GM18873 (cell line): ENCODE measurements at regions not wholly inside any gene's neighbourhood (a gene's known extent, or its start where the extent isn't known, plus 50 kb on each side); places are given as distances from the start of the nearest gene placed in this dataset.
"Not testable (repeated sequence)": the region's sequence is repeated elsewhere in the genome, so short reads cannot be mapped to it uniquely, and the experiment has no call there.

Experiments
- ATAC-seq: cut with Tn5 transposase; IDR thresholded peaks from one replicate; pipeline ENCODE4 v1.9.1; 2021; ENCODE audit warnings: mild to moderate bottlenecking, moderate library complexity, moderate number of reproducible peaks; ENCODE audit not compliant: unreplicated experiment, low FRiP score

DNA sequence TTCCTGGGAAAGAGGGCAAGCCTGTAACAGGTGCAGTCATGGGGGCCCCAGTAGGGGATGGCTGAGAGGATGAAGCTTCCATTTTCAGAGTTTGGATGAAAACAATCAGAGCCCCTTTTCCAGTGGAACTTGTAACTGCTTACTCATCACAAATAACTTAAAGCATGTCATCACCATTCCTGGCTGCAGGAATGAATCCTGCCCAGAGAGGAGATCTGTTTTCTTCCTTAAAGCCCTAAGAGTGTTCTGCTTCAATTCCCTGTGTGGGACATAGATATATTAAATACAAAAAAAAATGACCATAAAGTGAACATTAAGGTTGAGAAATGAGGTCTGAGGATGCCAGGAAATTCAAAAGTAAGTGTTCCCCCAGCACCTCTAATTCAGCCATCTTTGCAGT is 183.4 kb upstream of the MEIS1 start:
- no peak for ATAC-seq

DNA sequence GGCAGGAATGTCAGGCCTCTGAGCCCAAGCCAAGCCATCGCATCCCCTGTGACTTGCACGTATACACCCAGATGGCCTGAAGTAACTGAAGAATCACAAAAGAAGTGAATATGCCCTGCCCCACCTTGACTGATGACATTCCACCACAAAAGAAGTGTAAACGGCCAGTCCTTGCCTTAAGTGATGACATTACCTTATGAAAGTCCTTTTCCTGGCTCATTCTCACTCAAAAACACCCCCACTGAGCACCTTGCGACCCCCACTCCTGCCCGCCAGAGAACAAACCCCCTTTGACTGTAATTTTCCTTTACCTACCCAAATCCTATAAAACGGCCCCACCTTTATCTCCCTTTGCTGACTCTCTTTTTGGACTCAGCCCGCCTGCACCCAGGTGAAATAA is 185.8 kb upstream of the MEIS1 start:
- not testable (repeated sequence) for ATAC-seq

DNA sequence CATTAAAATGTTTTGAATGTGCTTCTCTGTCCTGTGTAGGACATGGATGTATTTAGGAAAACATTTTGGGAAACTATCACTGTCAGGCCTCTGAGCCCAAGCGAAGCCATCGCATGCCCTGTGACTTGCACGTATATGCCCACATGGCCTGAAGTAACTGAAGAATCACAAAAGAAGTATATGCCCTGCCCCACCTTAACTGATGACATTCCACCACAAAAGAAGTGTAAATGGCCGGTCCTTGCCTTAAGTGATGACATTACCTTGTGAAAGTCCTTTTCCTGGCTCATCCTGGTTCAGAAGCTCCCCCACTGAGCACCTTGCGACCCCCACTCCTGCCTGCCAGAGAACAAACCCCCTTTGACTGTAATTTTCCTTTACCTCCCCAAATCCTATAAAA is 191.1 kb upstream of the MEIS1 start:
- not testable (repeated sequence) for ATAC-seq

DNA sequence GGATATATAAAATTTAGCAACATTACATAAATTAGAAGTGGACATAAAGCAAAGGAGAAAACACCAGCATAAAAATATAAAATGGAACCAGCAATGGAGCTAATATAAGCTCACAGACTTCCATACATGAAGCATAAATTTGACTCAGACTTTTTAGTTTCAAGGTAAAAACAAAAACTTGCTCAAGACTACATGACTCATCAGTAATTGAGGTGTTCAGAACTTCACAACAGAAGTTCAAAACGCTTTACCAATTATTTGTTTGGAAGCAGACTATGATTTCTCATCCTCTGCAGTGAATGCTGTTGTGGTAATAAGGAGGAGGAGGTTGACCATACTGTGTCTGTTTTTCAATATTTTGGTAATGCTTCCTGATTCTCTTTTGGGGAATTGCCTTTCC is 192.0 kb upstream of the MEIS1 start:
- ATAC-seq: not testable (repeated sequence)

DNA sequence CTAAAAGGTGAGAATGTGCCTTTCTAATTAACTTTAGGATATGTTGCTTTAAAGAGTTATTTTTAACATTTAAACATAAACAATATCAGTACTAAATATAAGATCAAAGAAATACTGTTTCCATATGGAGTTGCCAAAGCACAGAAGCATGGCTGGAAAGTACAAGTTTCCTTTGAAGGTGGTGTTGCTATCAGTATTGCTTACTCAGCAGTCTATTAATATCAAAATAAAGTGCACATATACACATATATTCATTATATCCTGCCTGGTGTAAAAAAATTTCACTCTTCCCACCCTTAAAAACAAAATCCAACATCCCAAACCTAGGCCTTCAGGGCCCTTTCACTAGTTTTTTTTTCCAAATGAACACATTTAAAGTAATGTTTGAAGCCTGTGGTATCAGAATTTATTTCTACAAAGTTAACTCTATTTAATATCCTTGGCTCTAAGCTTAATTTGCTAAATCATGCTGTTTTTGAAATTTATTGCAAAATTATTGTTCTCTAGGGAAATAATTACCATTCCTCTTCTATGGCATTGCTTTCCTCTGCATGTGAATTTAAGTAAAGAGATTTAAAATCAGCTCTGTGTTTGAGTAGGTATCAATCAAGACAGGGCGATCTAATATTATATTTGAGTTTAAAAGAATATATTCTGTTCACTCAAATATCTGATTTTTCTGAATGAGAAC is 192.7 kb upstream of the MEIS1 start:
- ATAC-seq: no peak

DNA sequence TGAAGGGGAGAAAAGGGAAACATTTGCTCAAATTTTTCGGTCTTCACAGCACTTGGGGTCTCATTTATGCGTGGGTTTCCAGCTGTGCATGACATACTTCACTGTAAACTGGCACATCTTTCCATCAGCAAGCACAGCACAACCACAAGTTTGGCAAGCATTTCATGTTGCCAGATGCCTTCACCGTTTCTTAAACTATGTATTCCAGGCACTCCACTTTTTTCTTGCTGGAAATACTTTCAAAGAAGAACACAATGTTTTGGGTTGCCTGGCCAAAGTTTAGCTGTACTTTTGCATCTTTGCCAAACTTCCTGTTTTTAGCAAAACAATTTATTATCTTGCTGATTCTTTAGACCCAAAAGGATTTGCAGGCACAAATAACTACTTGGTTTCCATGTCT is 194.6 kb upstream of the MEIS1 start:
- ATAC-seq: no peak

DNA sequence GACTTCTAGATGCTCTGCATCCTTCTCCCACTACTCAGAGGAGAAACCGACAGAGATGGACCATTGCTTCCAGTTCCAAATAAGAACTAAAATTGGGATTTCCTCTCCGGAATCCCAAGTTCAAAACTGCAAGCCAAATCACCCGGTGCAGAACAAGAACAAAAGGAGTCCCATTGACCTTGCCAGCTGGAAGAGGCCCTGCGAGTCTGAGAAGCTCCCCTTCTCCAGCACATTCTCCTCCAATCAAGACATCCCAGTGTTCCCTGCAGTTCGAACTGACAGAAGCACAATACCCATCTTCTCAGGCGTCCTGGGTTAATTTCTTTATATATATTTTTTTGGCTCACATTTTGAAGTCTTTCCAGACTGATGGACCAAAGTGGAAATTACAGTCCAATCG is 195.3 kb upstream of the MEIS1 start:
- no peak for ATAC-seq

DNA sequence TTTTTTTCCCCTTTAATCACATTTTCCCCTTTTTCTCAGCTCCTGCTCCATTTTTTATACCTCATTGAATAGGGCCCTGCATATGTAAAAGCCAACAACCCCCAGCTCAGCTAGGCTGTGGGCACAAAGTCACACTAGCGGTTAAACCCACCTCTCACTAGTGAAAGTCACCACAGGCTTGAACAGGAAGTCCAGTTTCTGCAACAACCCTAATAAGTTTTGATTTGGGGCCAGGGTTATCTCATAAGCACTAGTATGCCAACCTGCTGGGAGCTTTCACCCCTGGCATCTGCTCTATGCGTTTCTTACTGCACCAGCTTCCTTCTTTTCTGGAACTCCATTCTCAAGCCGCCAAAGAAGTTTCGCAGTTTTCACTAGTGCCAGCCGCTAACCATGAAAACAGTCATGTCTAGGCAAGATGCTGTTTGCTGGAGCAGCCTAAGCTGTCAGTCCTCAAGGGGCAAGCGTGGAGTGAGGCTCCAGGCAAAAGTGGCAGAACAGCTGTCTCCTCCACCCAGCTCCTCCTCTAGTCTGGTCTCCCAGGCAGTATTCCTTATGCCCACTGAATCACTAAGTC is 197.0 kb upstream of the MEIS1 start:
- ATAC-seq: no peak

DNA sequence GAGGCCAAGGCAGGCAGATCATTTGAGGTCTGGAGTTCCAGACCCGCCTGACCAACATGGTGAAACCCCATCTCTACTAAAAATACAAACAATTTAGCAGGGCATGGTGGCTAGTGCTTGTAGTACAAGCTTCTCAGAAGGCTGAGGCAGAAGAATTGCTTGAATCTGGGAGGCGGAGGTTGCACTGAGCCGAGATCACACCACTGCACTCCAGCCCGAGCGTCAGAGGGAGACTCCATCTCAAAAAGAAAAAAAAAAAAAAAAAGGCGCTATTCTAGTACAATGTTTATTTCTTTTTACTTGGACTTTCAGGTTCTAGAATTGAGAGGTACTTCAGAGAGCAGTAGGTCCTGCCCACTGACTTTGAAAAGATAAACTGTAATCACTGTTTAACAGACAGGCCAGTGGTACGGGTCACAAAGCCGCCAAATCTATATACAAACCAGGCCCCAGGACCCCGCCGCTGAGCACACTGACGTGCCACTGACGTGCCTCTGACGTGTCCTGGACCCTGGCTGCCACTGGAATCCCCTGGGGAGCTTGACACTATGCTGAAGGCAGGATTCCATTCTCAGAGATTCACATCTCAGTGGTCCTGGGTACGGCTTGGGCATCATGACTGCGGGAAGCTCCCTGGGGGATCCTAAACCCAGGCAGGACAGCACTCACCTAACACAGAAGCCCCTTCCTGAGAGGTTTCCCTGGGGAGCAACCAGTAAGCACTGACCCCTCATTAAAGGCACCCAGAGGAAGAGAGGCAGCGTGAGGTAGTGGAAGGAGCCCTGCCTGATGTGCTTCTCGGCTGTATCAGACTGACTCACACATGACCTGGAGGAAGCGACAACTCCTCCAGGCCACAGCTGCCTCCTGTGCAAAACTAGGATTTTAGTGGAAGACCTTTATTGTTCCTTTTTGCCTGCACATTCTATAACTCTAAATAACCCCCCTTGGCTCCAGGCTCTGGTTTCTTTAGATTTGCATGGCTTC is 197.8 kb upstream of the MEIS1 start:
- ATAC-seq: no peak

DNA sequence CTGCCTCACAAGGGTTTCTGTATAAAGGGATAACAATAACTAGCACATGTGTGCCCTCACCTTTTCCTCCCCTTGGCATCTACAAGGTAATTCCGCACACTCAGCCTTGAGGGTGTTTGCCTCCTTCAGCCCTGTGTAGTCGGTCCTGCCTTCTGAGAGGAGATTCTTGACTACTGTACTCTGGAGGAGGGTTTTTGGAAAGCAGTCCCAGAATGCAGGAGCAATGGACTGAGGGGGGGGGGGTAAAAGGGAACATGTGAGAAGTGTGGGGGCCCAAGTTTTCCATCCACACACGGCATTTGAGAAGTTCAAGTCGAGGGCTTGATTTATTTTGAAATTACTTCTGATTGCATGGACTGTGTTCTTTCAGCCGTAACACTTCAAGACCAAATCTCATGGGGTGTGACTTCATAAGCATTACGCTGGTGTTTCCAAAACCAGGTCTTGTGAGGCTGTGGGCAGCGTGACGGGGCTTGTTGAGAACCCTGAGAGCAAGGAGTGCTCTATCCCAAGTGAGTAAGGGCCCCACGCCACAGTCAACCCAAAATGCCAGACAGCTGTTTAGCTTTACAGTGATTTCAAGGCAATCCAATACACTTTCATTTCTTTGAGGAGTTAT is 198.7 kb upstream of the MEIS1 start:
- ATAC-seq: no peak

DNA sequence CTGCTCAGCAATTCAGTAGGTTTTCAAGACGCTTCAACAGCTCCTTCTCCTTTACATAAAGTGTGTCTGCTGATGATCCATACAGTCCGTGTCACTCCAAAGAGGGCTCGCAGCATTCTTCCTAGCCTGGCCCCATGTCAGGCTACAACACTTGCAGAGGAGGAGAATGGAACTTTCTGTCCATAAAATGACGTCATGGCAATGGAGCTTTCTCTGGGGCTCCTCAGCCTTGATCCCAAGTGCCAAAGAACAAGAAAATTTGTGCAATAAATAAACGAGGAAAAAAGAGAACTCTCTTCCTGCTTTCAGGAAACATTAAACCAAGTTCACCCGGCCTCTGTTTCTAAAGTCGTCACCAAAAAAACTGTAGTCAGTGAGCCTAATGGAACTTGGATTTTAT is 199.5 kb upstream of the MEIS1 start:
- no peak for ATAC-seq

DNA sequence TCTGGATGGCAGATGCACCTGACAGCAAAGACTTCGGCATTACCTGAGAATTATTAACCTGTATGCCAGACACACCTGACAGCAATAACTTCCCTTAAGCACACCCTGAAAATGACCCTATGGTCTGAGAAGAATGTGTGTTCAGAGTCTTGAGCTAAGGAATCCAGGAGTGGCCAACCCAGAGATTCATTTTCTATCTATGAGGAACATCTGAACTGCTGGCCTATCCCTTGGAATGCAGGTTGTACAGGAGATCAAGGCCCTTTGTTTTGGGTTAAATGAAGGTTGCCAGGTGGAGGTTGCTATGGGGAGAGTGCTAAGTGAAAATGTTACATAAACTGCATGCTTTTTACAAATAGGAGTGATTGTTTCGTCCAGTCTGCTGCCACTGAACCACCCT is 200.9 kb upstream of the MEIS1 start:
- no peak for ATAC-seq

DNA sequence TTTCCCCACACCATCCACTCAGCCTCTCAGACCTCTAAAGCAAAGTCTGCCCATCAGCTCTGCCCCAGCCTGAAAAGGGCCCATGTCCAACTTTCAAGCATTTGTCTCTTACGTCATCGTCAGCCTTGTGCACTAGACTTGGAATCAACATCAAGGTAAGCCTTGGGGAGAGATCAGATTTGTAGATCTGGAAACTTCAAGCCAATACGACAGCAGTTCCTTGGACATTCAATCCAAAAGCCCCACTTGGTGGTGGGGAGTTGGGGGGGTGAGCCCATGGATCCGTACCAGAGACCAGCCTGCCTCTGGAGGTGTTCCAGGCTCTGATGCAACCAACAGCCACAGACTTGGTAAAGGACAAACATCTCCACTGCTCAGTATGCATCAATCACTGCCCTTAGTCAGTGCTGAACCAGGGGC is 206.8 kb upstream of the MEIS1 start:
- ATAC-seq: no peak

DNA sequence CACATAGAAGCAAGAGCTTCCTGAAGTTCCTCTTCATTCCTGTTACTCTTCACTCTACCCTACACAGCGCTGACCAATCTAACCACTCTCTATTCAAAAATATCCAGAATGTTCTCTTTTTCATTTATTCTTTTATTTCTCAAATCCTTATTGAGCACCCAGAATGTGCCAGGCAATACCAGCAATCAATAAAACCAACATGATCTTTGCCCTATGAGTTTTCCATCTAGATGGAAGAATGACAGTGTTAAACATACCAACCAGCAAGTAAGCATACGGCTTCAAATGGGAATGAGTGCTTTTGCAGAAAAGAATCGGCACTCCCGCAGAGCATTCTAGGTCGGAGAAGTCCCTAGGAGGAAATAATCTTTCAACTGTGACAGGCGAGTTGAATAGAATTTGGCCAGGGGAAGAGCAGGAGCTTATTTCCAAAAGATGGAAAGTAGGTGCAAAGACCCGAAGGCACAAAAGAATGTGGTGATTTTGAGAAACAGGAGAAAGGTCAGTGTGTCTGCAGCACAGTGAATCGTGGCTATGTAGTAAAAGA is 217.8 kb upstream of the MEIS1 start:
- no peak for ATAC-seq

DNA sequence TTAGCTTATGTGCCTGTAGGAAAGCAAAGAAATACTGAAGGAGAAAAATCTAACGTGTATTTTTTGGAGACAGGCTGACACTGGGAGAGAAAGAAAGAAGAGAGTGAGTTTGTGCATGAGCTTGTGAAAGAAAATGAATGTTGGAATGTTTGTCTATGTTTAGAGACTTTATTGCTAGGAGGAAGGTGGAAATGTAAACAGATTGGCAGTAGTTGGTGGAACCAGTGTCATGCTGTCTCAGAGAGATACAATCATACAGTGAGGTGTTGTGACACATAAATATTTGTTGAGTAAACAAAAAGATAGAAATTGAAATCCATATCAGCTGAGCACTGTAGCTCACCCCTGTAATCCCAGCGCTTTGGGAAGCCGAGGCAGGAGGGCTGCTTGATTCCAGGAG is 222.2 kb upstream of the MEIS1 start:
- no peak for ATAC-seq

DNA sequence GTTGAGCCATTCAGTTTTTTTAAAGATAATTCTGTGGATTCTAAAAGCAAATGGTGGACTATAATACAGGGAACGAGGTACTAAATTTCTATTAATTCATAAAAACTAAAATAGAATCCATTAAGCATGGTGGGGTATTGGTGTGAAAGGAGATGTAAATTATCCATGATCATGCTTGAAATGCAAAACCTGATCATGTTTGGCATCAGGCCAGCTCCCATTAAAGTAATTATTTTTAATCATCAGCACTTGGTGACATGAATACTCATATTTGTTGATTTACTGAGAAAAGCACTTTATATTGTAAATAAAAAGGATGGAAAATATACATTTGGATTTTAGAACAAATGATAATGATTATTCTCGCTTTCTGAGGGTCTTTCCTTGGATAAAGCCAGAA is 232.3 kb upstream of the MEIS1 start:
- no peak for ATAC-seq

DNA sequence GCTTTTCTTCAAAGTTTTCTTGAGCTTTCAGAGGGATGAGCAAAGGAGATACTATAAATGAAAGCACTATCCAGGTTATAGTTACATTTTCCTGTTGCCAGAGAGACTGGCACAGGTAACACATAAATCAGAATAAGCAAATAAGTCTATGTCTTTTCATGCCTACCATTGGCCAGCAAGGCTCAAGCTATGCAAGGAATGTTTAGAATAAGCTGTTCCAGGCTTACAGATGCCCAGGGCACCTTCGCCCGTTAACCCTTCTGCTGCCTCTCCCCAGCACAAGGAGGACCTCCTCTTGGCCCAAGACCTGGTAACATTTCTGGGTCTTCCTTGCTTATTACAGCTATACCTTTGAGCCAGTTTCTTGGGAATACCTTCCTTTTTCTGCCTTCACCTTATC is 233.7 kb upstream of the MEIS1 start:
- ATAC-seq: no peak

DNA sequence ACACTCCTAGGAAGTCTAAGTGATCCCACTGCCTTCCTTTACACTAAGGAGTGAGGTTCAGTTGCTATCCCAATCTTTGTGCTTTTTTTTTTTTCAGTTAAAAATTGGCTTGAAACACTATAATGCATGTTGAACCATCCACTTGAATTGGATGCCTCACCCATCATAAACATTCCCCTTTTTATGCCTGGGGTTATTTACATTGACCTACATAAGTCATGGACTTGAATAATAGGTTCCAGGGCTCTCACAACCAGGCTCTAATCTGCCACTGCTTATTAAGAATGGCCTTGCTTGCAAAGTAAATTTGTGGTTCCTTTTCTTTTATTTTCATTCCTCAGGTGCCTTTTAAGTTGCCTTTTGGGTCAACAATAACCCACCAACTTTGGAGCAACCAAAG is 236.1 kb upstream of the MEIS1 start:
- ATAC-seq: no peak

DNA sequence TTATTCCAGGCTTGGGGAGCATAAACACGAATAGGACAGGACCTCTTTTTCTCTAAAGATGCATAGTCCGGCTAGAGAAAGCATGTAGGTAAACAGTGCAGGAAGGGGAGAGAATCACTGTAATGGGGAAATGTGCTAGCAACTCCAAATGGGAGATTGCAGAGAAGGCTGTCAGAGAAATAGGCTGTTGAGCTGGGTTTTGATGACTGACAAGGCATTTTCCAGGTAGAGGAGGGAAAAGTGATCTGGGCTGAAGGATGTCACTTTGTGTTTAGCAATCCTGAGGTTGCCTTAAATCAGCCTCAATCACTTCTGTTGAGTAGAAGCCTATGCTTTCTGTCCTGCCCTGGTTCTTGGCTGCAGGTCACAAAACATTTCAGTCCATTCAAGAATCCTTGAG is 242.0 kb upstream of the MEIS1 start:
- ATAC-seq: no peak

DNA sequence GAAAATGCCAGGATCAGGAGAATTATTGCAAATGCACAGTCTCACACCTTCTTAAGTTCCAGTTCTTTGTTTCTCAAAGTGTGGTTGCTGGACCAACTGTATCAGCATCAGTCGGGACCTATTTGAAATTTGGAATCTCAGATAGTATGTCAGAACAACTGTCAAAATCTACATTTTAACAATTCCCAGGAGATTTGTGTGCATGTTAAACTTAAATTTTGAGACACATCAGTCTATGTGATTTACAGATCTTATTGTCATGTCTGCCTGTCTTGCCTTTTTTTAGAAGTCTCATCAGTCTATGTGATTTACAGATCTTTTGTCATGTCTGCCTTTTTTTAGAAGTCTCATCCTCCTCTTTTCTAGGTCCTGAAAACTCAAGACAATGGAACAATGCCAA is 243.6 kb upstream of the MEIS1 start:
- ATAC-seq: no peak

DNA sequence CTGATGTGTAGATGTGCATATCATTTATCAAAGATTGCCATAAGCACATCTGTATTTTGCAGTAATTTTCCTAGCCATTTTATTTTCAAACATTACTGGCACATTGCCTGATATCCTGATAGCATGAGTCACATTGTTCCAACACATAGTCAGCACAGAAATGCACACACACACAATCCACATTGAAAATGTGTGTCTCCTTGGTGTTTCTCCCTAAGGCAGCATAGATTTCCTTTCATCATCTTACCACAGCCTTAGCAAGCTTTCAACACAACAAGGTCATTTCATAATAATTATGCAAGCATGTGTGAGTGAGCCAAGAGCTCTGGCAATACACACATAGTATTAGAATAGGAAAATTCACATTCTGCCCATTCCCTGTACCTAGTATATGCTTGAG is 245.4 kb upstream of the MEIS1 start:
- no peak for ATAC-seq
